ENCODE measurements at regions not wholly inside any gene's neighbourhood (a gene's known extent, or its start where the extent isn't known, plus 50 kb on each side); places are given as distances from the start of the nearest gene placed in this dataset.

- DNase-seq (ENCODE audit: low read depth), result no peak
- H3K4me3 ChIP-seq (ENCODE audit: low read depth, low read length), result no peak overlapping the region
- TF ChIP-seq CTCF (IDR thresholded peaks at IDR 0.05; ENCODE audit: insufficient read depth, low read length), result no peak
Measured at GRCh38 chr5:68015381-68016302, 199.9 kb upstream of the PIK3R1 start.

- H3K4me3 ChIP-seq (ENCODE audit: low read depth, low read length), result no peak overlapping the region
- no peak for DNase-seq (ENCODE audit: low read depth)
- no peak for TF ChIP-seq CTCF (IDR thresholded peaks at IDR 0.05; ENCODE audit: insufficient read depth, low read length)
Measured at GRCh38 chr5:68012831-68013230, 202.7 kb upstream of the PIK3R1 start.

- H3K4me3 ChIP-seq (ENCODE audit: low read depth, low read length), result no peak overlapping the region
- no peak for DNase-seq (ENCODE audit: low read depth)
- no peak for TF ChIP-seq CTCF (IDR thresholded peaks at IDR 0.05; ENCODE audit: insufficient read depth, low read length)
Measured at GRCh38 chr5:68012429-68012828, 203.1 kb upstream of the PIK3R1 start.

GRCh38 chr5:68011801-68012200, 203.8 kb upstream of the PIK3R1 start:
- no peak for DNase-seq (ENCODE audit: low read depth)
- no peak overlapping the region for H3K4me3 ChIP-seq (ENCODE audit: low read depth, low read length)
- TF ChIP-seq CTCF (IDR thresholded peaks at IDR 0.05; ENCODE audit: insufficient read depth, low read length), result no peak

- no peak for TF ChIP-seq CTCF (IDR thresholded peaks at IDR 0.05; ENCODE audit: insufficient read depth, low read length)
- no peak for DNase-seq (ENCODE audit: low read depth)
- H3K4me3 ChIP-seq (ENCODE audit: low read depth, low read length), result no peak overlapping the region
Measured at GRCh38 chr5:68011259-68011760, 204.2 kb upstream of the PIK3R1 start.

- no peak for TF ChIP-seq CTCF (IDR thresholded peaks at IDR 0.05; ENCODE audit: insufficient read depth, low read length)
- no peak for DNase-seq (ENCODE audit: low read depth)
- no peak overlapping the region for H3K4me3 ChIP-seq (ENCODE audit: low read depth, low read length)
Measured at GRCh38 chr5:68010740-68011139, 204.8 kb upstream of the PIK3R1 start.

Data from fibroblast of the aortic adventitia (primary cell).